IMR-90 (cell line): ENCODE measurements at regions not wholly inside any gene's neighbourhood (a gene's known extent, or its start where the extent isn't known, plus 50 kb on each side); places are given as distances from the start of the nearest gene placed in this dataset.

Source experiments
- ATAC-seq: fragments of 200-7000 bp; cut with Tn5 transposase; 2 replicates; pipeline ENCODE4 v1.9.1; 2020; ENCODE audit warnings: low read depth, mild to moderate bottlenecking, moderate library complexity
- BruUV-seq: library from RNA; stranded (reverse); fragments of 400-500 nt; replicated peaks from 2 replicates; lab custom pipeline; 2021; lab: Mats Ljungman, UMichigan
- CTCF ChIA-PET: fragments of 300-600 bp; formaldehyde crosslinking; extraction: SDS; loops from one replicate; lab custom pipeline; 2021; ENCODE audit warnings: antibody characterized with exemption; lab: Yijun Ruan, JAX
- POLR2A ChIA-PET: fragments of 300-600 bp; sonication (Branson Sonifier 250); formaldehyde crosslinking; loops from one replicate; lab custom pipeline; 2022; ENCODE audit warnings: antibody characterized with exemption; ENCODE audit not compliant: unreplicated experiment; lab: Charles Lee
- DNase-seq: peaks from one replicate; pipeline ENCODE4 v3.0.0; 2013
- H2AFZ ChIP-seq: replicated peaks from 2 replicates; pipeline ENCODE3; 2013; ENCODE audit warnings: low read length, mild to moderate bottlenecking; ENCODE audit not compliant: poor library complexity
- H2AK5ac ChIP-seq: 2 replicates; pipeline ENCODE4 v1.6.1; 2013; ENCODE audit warnings: low read depth, low read length, inconsistent platforms
- H2AK9ac ChIP-seq: replicated peaks from 2 replicates; pipeline ENCODE3; 2013; ENCODE audit warnings: mild to moderate bottlenecking, low read depth, low read length, moderate library complexity; ENCODE audit not compliant: poor library complexity
- H2BK120ac ChIP-seq: 2 replicates; pipeline ENCODE4 v1.6.1; 2013; ENCODE audit warnings: low read depth, low read length, inconsistent platforms
- H2BK15ac ChIP-seq: 3 replicates; pipeline ENCODE4 v1.6.1; 2013; ENCODE audit warnings: low read depth, low read length, inconsistent platforms
- H2BK20ac ChIP-seq: 2 replicates; pipeline ENCODE4 v1.6.1; 2013; ENCODE audit warnings: low read depth, mild to moderate bottlenecking, inconsistent platforms, low read length, moderate library complexity
- H2BK5ac ChIP-seq: 2 replicates; pipeline ENCODE4 v1.6.1; 2013; ENCODE audit warnings: mild to moderate bottlenecking, low read depth, low read length, inconsistent platforms; ENCODE audit not compliant: poor library complexity, severe bottlenecking
- H3K14ac ChIP-seq: replicated peaks from 2 replicates; pipeline ENCODE4 v1.6.1; 2013; ENCODE audit warnings: low read depth, low read length, inconsistent platforms
- H3K18ac ChIP-seq: 2 replicates; pipeline ENCODE4 v1.6.1; 2013; ENCODE audit warnings: low read depth, low read length, control low read depth
- H3K23ac ChIP-seq: 2 replicates; pipeline ENCODE4 v1.6.1; 2013; ENCODE audit warnings: low read depth, low read length, inconsistent platforms
- H3K27ac ChIP-seq: 2 replicates; pipeline ENCODE4 v1.5.1; 2013; ENCODE audit warnings: mild to moderate bottlenecking, control low read depth, low read length; ENCODE audit not compliant: insufficient read depth
- H3K27me3 ChIP-seq: 2 replicates; pipeline ENCODE4 v1.6.1; 2013; ENCODE audit warnings: low read length; ENCODE audit not compliant: control insufficient read depth, insufficient read depth
- H3K36me3 ChIP-seq: 2 replicates; pipeline ENCODE4 v1.6.1; 2013; ENCODE audit warnings: low read length, mixed read lengths; ENCODE audit not compliant: control insufficient read depth, insufficient read depth
- H3K4ac ChIP-seq: 2 replicates; pipeline ENCODE4 v1.6.1; 2013; ENCODE audit warnings: low read depth, low read length, inconsistent platforms
- H3K4me1 ChIP-seq: 2 replicates; pipeline ENCODE4 v1.6.1; 2013; ENCODE audit warnings: low read length, mixed read lengths; ENCODE audit not compliant: control insufficient read depth, insufficient read depth
- H3K4me2 ChIP-seq: 2 replicates; pipeline ENCODE4 v1.6.1; 2013; ENCODE audit warnings: low read depth, mild to moderate bottlenecking, control low read depth, low read length, moderate library complexity
- H3K4me3 ChIP-seq: 2 replicates; pipeline ENCODE4 v1.5.1; 2013; ENCODE audit warnings: low read depth, mild to moderate bottlenecking, control low read depth, low read length, moderate library complexity; ENCODE audit not compliant: insufficient read depth
- H3K56ac ChIP-seq: 2 replicates; pipeline ENCODE4 v1.6.1; 2013; ENCODE audit warnings: low read length, inconsistent platforms; ENCODE audit not compliant: insufficient read depth; ENCODE audit errors: extremely low read depth
- H3K79me1 ChIP-seq, 2 experiments: 2 replicates each; pipeline ENCODE4 v1.6.1; 2013; ENCODE audit warnings: low read length in 2 of 2, inconsistent platforms in 1 of 2, low read depth in 1 of 2
- H3K9ac ChIP-seq: 2 replicates; pipeline ENCODE4 v1.6.1; 2013; ENCODE audit warnings: low read depth, low read length, control low read depth
- H3K9me1 ChIP-seq: 2 replicates; pipeline ENCODE4 v1.6.1; 2013; ENCODE audit warnings: low read length, inconsistent platforms; ENCODE audit not compliant: insufficient read depth
- H3K9me3 ChIP-seq: 2 replicates; pipeline ENCODE4 v1.6.1; 2013; ENCODE audit warnings: low read length; ENCODE audit not compliant: control insufficient read depth, insufficient read depth
- H4K20me1 ChIP-seq: 2 replicates; pipeline ENCODE4 v1.6.1; 2013; ENCODE audit warnings: low read length, inconsistent platforms; ENCODE audit not compliant: insufficient read depth
- H4K5ac ChIP-seq: 2 replicates; pipeline ENCODE4 v1.6.1; 2013; ENCODE audit warnings: mild to moderate bottlenecking, low read depth, low read length, control low read depth
- H4K8ac ChIP-seq, 2 experiments: 2 replicates each; pipeline ENCODE4 v1.6.1; 2013; ENCODE audit warnings: low read depth in 2 of 2, low read length in 2 of 2, control low read depth in 1 of 2, inconsistent platforms in 1 of 2
- H4K91ac ChIP-seq: 2 replicates; pipeline ENCODE4 v1.6.1; 2013; ENCODE audit warnings: low read depth, low read length, inconsistent platforms; ENCODE audit not compliant: insufficient read depth
- CEBPB ChIP-seq: IDR thresholded peaks from 2 replicates; pipeline ENCODE4 v1.6.1; 2012; ENCODE audit warnings: low read depth, low read length, improper control_type of control experiment
- MAZ ChIP-seq: IDR thresholded peaks from 2 replicates; pipeline ENCODE4 v1.6.1; 2012; ENCODE audit warnings: low read depth, mild to moderate bottlenecking, low read length, improper control_type of control experiment, moderate library complexity, borderline replicate concordance
- NFE2L2 ChIP-seq: fragments of 150-350 bp; IDR thresholded peaks from 2 replicates; pipeline ENCODE4 v1.6.1; 2016; ENCODE audit warnings: low read depth, mild to moderate bottlenecking, low read length
- RCOR1 ChIP-seq: IDR thresholded peaks from 2 replicates; pipeline ENCODE4 v1.6.1; 2012; ENCODE audit warnings: mild to moderate bottlenecking, low read length, improper control_type of control experiment; ENCODE audit not compliant: insufficient replicate concordance
- WGBS, 2 experiments: methylation state at CpG; one replicate each; pipeline versions ENCODE4 v1.1.5 to v1.1.7; 2013; ENCODE audit warnings: missing lambda C conversion rate in 2 of 2; ENCODE audit not compliant: insufficient read length in 1 of 2; ENCODE audit errors: extremely low coverage in 2 of 2; 5-methylcytosine and 5-hydroxymethylcytosine counted together
- dilution Hi-C: fragments of 300-500 bp; cut with HindIII; formaldehyde crosslinking; loops from one replicate; pipeline ENCODE4 v1.14.3; 2018; ENCODE audit warnings: low sequenced_read_pairs; ENCODE audit not compliant: unreplicated experiment
- in situ Hi-C: fragments of 300-500 bp; cut with MboI; formaldehyde crosslinking; loops from 3 replicates; pipeline ENCODE4 v1.14.3; 2019; ENCODE audit warnings: low sequenced_read_pairs, inconsistent platforms, mixed read lengths
- intact Hi-C: fragments of 100-400 bp; cut with micrococcal nuclease; formaldehyde crosslinking; loops from 2 replicates; pipeline ENCODE4 v1.10.0; 2022

- no peak for ATAC-seq
- TF ChIP-seq CEBPB, result no peak
- TF ChIP-seq MAZ, result no peak
- TF ChIP-seq RCOR1, result no peak
- TF ChIP-seq NFE2L2, result no peak
- Histone ChIP-seq H3K79me1 (no peaks in the 10 kb centered on the region), H2AK5ac (no peak overlapping the region), H3K4me2 (no peak overlapping the region), H3K23ac (no peak overlapping the region), H3K36me3 (no peaks in the 10 kb centered on the region), H3K9ac (no peak overlapping the region), H3K4ac (no peak overlapping the region), H4K5ac (no peak overlapping the region), H3K4me3 (no peak overlapping the region), H4K91ac (no peak overlapping the region), H3K14ac (no peak overlapping the region), H3K27ac (no peak overlapping the region), H2AFZ (no peak overlapping the region), H4K8ac (no peak overlapping the region), H2BK120ac (no peak overlapping the region), H3K27me3 (no peaks in the 10 kb centered on the region; the same call in 1 of the 2 replicates), H2BK15ac (no peak overlapping the region), H3K18ac (no peak overlapping the region), H2BK5ac (no peak overlapping the region), H3K4me1 (no peaks in the 10 kb centered on the region), H3K9me3 (no peaks in the 10 kb centered on the region), H4K20me1 (no peaks in the 10 kb centered on the region), H3K56ac (no peak overlapping the region), H2BK20ac (no peak overlapping the region), H3K9me1 (no peaks in the 10 kb centered on the region), H2AK9ac (no peak overlapping the region)
- no TSS peak for BruUV-seq
- DNase-seq, result no peak
- 40% methylated on average over 1 of the region's 5 CpGs; no CpG with 5 or more reads in 1 of the 2 experiments for WGBS, 2 experiments
- in situ Hi-C loops (no loop called here), intact Hi-C loops (no loop called here), dilution Hi-C loops (no loop called here)
- ChIA-PET POLR2A (interaction anchor here (0.6 kb wide), 1 partner anchor 925 kb away, joined by 4 read pairs; no protein-coding TSS in a partner anchor), CTCF (interaction anchor here (0.6 kb wide), 1 partner anchor 983 kb away, joined by 5 read pairs; no protein-coding TSS in a partner anchor)
Measured at GRCh38 chrX:43525901-43526610, 130.0 kb upstream of the MAOA start.
